GM19463 (cell line): ENCODE measurements at regions not wholly inside any gene's neighbourhood (a gene's known extent, or its start where the extent isn't known, plus 50 kb on each side); places are given as distances from the start of the nearest gene placed in this dataset.
"Not testable (repeated sequence)": the region's sequence is repeated elsewhere in the genome, so short reads cannot be mapped to it uniquely, and the experiment has no call there.

Source experiments
- ATAC-seq: cut with Tn5 transposase; IDR thresholded peaks from one replicate; pipeline ENCODE4 v1.9.1; 2021; ENCODE audit warnings: mild to moderate bottlenecking, moderate library complexity; ENCODE audit not compliant: unreplicated experiment

DNA sequence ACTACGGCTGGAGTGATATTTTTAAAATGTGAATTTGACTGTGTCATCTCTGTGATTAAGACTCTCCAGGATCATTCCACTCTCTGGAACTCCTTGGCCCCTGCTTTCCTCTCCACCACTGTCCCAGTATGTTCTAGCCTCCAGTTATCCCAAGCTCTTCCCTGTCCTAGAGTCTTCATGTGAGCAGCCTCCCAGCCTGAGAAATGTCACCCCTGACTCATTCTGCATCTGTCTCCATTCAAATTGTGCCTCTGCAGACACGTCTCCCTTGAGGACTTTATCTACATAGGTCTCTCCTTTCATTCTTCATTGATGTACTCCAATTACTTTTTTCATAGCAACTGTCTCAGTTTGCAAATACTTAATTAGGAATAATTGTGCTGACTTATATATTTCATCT, 317.7 kb upstream of the ADAMTS9 start:
- ATAC-seq, result no peak

DNA sequence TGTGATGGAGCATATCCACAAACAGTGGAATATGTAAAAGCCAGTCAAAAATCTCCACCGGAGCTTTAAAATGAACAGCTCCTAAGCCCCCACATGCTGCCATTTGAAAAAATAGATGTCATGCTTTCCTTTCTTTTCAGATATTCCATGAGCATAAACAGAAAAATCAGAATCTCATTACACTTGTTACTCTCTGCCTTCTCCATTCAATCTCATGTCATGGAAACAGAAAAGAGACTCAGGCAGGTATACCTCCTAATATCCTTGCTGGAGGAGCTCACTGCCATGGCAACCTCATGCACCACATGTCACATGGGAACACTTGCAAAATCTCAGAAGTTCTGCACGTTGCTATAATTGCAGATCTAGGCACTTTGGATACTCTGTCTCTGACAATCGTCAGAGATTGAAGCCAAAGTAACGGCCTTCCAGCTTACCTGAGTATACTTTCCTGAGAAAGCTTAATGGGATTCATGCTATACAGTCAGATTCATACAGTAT, 317.0 kb upstream of the ADAMTS9 start:
- ATAC-seq, result no peak

DNA sequence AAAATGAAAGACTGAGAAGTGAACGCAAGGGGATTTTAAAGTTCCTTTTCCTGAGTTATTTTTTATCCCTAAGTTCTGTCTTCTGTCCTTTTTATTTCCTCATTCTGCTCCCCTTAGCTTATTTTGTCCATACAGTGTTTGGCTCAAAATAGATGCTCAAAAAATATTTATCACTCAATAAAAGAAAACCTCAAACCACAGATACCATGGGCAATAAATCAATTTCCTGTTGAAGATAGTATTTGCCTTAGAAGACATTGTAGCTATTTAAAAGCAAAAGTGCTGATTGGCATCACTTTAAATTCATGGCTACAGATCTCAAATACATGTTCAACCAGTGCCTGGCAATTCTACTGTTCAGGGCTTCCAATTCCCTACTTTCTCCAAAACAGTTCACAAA, 316.5 kb upstream of the ADAMTS9 start:
- ATAC-seq, result no peak

DNA sequence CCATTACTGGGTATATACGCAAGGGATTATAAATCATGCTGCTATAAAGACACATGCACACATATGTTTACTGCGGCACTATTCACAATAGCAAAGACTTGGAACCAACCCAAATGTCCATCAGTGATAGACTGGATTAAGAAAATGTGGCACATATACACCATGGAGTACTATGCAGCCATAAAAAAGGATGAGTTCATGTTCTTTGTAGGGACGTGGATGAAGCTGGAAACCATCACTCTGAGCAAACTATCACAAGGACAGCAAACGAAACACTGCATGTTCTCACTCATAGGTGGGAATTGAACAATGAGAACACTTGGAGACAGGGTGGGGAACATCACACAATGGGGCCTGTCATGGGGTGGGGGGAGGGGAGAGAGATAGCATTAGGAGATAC, 313.3 kb upstream of the ADAMTS9 start:
- not testable (repeated sequence) for ATAC-seq

DNA sequence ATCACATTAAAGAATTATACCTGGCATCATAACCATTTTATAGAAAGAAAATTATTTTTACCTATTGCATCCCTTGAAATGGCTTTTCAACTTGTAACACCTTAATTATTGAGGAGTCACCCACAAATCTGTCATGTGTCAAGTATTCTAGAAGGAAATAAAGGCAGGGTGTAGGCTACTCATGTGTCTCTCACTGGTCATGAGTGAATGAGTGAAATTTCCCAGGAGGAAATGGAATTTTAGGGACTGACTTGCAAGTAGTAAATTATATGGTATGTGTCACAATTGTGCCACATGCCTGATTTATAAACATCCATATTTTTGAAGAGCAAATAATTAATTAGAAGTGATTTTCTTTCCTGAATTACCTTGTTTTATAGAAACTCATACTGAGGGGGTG, 310.5 kb upstream of the ADAMTS9 start:
- no peak for ATAC-seq

DNA sequence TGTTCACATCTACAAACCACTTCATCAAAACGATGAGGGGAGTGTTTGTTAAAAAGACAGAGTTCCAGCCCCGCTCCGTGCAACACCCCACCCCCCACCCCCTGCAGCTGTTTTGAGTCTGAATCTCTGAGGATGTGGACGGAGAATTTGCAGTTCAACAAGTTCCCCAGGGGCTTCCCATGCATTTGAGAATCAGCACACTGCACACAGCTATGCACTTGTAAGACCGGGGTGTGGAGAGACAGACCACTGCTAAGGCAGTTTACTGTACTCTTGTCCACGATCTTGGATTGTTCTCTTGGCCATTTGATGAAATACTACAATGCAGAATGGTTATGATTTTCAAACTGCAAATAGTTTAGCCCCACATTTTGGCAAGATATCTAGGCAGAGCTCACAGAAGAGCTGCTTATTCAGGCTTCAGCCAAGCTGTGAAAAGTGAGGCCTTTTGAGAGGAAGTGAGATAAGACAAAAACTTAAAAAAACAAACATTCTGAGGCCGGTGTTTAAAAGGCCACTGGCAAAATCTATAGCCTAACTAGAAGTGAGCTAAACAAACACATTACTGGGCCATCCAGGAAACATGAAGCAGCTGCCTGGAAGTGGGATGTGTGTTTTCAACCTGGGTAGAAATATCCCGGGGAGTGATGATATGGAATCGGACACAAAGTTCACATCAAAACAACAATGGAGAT, 308.2 kb upstream of the ADAMTS9 start:
- no peak for ATAC-seq

DNA sequence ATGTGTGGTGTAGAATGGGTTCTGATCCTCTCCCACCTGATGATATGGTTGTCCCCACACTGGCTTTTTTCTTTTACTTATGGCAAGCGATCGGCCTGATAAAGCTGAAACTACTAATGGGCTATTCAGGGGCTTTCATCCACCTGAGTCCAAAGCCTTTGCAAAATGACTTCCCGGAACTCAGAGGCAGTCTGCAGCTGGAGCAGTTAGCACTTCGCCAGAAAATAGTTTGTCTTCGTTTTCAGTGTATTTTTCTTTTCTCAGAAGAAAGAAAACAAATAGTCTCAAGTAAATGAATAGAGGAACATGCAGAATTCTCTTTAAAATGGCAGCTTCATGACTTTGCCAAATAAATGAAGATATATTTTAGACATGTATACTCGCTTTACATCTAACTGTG, 306.0 kb upstream of the ADAMTS9 start:
- no peak for ATAC-seq

DNA sequence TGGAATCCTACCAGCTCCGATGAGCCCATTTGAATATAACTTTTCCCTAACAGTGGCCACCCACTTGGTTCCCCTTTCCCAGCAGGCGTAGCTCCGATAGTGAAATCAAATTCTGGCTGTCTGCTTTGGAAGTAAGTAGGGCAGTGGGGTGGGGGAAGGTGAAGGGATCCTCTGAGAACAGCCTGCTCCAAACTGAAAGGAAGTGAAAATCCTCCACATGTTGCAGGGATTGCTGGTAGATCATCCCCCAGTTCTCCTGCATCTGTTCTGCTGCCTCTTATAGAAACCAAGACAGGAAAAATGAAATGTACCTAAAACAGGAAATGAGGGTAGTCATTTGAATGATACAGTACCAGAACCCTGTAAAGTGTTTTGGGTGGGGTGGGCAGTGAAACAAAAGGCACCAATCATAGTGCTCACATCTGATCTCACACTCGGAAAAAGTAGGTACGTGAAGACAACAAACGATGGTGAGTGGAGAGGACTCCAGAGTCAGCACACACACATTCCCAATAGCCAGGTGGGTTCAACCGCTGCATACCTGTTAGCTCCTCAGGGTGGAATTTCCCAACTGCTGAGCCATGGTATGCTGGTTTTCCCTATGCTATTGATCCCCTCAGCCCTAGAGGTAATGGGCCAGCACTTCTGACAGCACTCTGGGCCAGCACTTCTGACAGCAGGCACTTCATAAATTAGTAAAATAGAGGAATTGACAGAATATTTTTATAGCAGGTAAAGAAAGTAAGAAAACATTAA, 304.9 kb upstream of the ADAMTS9 start:
- no peak for ATAC-seq

DNA sequence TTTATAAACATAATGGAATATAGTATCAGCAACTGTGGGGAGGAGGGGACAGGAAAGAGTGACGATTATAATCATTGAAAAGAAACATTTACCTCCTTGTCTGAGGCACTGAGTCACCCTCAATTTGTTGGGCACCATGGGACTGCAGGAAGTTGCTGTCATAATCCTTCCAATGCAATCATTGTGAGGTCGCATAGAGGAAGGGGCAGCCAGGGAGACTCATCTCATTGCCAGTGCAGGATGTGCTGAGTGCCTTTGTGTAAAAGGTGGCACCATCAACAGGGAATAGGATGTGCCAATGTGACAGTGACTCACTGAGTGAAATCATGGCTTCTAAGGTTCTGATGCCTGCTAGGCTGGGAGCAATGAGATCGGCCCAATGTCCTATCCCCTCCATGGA, 300.4 kb upstream of the ADAMTS9 start:
- no peak for ATAC-seq

DNA sequence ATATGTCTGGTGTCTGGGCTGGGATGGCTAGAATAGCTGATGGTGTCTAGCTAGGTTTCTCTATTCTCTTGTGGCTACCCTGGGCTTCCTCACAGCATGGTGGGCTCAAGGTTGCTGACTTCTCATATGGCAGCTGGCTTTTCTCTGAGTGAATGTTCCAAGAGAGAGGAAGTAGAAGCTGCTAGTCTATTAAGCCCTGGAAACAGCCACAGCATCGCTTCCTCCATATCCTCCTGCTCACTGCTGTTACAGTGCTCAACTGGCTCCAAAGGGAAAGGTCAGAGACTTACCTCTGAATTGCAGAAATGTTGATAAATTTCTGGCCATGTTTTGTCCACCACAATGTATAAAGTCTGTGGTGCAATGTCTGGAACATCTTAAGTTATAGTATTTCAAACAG, 299.9 kb upstream of the ADAMTS9 start:
- no peak for ATAC-seq

DNA sequence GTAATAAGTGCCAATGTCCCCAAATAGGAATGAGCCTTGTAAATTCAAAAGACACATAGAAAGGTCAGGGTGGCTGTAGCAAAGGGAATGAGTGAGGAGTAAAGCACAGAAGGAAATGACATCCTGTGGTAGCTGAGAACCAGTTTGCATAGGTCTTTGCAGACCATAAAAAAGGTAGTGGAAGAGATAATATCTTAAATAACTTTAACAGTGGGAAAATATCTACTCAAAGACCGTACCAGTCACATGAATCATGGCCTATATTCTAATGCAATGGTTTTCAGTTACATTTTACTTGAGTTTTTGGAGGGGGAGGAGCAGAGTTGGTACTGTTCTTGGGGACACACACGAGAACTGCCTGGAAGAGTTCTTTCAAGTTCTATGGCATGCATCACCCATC, 297.3 kb upstream of the ADAMTS9 start:
- ATAC-seq, result no peak

DNA sequence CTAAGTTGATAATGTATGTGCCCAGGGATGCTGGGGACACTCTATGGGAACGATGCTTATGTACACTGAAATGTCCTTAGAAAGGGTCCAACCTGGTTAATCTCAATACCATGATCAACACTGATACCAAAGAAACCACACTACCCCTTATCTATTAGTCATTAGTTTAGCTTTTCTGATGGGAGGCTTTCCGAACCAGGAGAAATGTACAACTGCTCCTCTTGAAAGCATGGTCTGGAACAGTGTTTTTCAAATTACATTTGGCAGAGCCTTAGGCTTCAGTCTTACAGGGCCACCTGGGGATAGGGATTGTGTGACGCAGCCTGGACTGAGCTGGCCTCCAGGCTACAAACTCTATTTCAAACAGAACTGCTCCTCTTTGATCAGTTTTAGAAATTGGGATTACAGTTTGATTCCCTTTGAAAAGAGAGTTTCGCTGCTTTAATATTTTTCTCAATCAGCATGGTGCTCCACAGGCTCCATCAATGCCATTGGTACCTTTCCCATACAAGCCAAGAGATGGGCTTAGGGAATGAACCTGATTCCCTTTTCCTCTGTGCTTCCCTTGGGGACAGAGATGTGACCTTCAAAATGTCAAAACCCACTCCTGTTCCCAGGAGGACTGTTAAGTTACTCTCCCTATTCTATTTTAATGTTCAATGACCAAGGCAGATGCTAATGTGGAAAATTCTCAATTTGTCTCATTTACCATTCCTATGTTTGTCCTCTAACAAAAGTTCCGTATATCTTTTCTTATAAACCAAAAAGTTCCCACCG, 296.0 kb upstream of the ADAMTS9 start:
- ATAC-seq, result no peak

DNA sequence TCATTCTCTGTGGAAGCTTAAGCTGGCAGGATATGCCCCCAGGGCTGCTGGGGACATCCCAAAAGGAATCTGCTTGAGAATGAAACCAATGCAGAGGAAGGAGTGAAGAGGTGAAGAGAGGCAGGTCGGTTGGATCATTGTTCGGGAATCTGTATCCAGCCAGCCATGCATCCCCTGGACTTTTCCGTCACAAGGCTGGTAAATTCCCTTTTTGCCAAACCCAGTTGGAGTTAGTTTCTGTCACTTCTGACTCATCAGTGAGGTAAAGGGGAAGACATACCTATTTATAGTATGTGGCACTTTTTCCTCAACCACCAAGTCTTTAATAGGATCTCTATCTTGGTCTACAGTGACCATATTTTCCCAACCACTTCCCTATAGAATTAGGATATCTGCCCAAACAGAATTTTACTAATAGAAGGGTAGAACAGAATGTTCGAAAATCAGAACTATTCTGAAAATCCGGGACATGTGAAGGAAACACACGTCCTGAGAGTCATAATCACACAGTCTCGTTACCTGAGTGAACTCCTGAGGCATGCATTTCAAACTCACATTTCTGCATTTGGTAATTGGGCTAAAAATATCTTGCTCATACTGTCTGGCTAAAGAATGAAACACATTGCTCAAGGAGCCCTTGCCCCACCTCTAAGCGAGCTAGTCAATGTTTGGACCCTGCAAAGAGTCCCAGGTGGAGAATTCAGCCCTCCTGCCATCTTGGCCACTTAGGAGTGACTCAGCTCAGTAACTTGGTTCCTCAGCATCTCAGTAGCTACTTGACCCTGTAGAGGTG, 289.7 kb upstream of the ADAMTS9 start:
- no peak for ATAC-seq

DNA sequence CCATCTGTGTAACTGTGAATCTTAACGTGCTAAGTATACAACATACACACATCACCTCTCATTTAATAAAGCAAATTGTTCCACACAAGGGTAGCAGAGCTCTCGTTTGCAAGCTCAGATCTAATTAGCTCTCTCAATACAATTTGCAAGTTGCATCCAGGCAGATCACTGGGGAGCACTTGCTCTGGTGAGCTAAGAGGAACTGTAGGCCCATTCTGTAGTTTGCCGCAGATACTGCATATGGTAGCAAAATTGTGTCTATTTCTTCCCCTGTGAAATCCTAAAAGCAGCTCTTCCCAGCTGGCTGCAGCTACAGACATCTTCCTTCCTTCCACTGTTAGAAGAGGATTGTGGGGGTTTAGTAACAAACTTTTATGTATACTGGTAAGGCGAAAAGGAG, 288.7 kb upstream of the ADAMTS9 start:
- ATAC-seq, result no peak

DNA sequence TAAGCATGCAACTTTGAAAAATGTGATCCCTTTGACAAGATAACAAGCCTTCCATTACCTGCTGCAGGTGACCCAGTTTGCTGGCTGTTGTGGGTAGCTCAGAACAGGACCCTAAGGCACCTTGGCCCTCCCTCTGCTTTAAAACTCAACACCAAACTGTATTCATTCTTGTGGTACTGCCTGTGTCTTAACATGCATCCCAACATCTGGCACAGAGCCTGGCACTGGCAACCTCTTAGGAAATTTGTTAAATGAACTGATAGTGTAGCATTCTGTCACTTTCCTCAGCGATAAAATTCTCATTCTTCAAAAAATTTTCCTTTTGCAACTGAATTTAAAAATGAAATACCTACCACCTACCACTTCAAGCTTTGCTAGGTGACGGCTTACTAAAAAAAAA, 287.3 kb upstream of the ADAMTS9 start:
- no peak for ATAC-seq

DNA sequence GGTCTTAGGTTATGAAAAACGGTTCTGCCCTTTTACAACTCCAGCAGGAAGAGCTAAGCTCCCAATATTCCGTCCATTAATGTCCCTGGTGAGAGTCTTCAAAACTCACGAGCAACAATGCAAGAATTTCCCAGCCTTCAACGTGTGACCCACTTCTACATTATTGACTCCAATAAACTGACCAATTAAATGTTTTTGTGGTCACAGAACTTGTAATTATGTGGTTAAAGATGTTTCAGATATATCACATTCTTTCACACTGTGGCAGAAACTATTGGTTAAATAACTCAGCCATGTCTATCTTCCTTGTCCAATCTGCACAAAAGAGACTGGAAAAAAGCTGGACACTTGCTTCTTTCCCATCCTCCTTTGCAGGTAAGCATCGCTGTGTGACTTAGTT, 286.6 kb upstream of the ADAMTS9 start:
- no peak for ATAC-seq

DNA sequence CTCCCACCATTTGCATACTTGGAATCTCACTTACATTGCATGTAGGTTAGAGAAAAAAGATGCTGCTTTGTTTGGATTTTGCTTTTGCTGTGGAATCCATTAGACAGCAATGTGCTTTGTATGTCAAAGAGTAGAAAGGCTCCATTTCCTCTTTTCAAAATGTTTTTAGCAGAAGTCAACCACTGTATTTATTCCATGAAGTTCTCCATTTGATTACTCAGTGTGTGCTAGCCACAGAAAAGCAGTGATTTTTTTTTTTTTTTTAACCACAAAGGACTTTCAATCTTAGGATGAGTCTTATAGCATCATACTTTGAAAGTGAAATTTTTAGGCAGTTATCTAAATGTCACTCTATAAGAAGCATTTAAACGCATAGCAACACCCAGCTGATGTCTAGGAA, 285.0 kb upstream of the ADAMTS9 start:
- no peak for ATAC-seq

DNA sequence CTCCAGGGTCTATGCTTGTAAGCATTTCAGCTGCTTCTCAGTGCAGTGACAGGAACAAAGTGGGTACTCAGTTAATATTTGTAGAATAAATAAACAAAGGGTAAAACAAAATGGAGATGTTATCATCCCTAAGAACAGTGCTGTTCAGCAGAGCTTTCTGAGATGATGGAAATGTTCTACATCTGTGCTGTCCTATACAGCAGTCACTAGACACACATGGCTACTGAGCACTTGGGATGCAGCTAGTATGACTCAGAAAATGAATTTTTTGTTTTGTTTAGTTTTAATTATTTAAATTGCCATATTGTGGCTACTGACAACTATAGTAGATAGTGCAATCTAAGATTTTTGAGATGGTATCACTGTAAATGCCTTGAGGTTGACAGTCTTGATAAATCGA, 283.8 kb upstream of the ADAMTS9 start:
- no peak for ATAC-seq

DNA sequence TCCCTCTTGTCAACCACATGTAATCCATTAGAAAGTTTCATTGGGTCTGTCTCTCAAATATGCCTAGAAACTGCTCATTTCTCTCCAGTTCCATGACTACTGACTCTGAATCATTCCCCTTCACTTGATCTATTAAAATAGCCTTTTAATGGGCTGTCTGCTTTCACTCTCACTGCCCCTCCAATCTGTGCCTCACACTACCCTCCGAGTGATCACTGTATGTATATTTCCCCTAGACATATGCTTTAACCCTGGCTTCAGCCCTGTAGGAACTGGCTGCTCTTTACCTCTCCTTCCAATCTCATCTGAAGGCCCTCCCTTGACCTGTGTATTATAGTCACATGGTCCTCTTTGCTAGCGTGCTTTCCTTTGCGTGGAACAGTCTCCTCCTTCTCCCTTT, 282.8 kb upstream of the ADAMTS9 start:
- no peak for ATAC-seq

DNA sequence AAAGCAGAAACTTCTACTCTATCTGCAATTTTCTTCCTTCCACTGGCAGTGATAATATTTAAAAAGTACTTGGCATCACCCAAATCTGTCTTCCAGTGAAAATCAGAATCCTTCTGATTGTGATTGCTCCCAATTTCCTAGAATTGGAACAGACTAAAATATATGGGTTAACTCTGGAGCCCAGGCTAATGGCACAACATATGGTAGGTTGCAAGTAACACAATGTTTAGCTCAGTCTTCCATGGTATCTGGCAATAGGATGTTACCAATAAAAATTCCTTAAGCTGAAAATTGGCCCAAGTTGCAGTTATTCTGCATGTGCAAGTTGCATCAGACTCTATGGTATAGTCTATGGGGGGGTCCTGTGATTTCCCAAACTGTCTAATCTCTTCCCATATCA, 273.5 kb upstream of the ADAMTS9 start:
- no peak for ATAC-seq
